Right lobe of liver (tissue), 4 donors: ENCODE measurements at regions not wholly inside any gene's neighbourhood (a gene's known extent, or its start where the extent isn't known, plus 50 kb on each side); places are given as distances from the start of the nearest gene placed in this dataset.

Experiments
- CTCF ChIP-seq, 4 donors: fragments of 200-600 bp in 3 of 4; fragments of 450-650 bp in 1 of 4; IDR thresholded peaks; one replicate each; pipeline versions ENCODE4 v1.5.1 to v1.8.0; 2016 to 2022; ENCODE audit warnings: antibody characterized with exemption in 4 of 4, mild to moderate bottlenecking in 2 of 4
- POLR2A ChIP-seq: fragments of 450-650 bp; IDR thresholded peaks from one replicate; pipeline ENCODE4 v1.6.1; 2017; ENCODE audit warnings: antibody characterized with exemption, mild to moderate bottlenecking
- donor health status: DM: no; HTN: no; CAD: no.
- donor health status: DM: no; HTN: no; CAD: no.
- donor health status: DM: no; HTN: yes; CAD: no.

GRCh38 chr20:24820345-24820744 is 128.7 kb upstream of the CST7 start:
- TF ChIP-seq POLR2A (no peak), CTCF (IDR thresholded peaks at IDR 0.05) (no peak)
